ENCODE measurements at regions not wholly inside any gene's neighbourhood (a gene's known extent, or its start where the extent isn't known, plus 50 kb on each side); places are given as distances from the start of the nearest gene placed in this dataset.

DNA sequence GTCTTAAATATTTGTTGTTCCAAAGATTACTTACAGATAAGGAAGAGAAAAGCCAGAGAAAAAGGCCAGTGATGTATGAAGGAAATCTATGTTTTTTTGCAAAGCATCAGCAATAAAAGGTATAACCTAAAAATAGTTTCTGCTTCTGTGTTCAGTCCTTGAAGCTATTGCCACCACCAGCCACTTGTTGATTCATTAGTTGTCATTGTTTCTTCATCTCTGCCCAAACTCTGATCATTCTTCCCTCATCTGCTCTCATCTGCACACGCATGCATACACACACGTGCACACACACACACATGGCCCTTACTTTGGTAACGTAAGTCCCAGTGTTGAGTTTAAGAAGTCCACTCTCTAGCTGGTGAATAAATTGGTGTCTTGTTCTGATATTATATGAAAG lies 540.7 kb downstream of the GATA3 start:
- TF ChIP-seq, protein P1, sequence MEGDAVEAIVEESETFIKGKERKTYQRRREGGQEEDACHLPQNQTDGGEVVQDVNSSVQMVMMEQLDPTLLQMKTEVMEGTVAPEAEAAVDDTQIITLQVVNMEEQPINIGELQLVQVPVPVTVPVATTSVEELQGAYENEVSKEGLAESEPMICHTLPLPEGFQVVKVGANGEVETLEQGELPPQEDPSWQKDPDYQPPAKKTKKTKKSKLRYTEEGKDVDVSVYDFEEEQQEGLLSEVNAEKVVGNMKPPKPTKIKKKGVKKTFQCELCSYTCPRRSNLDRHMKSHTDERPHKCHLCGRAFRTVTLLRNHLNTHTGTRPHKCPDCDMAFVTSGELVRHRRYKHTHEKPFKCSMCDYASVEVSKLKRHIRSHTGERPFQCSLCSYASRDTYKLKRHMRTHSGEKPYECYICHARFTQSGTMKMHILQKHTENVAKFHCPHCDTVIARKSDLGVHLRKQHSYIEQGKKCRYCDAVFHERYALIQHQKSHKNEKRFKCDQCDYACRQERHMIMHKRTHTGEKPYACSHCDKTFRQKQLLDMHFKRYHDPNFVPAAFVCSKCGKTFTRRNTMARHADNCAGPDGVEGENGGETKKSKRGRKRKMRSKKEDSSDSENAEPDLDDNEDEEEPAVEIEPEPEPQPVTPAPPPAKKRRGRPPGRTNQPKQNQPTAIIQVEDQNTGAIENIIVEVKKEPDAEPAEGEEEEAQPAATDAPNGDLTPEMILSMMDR (IDR thresholded peaks at IDR 0.05), result no peak
- TF ChIP-seq POLR2AphosphoS5 (IDR thresholded peaks at IDR 0.05; ENCODE audit: insufficient read depth in 1 of 2, low read depth in 1 of 2) (no peak), POLR2A (IDR thresholded peaks at IDR 0.05) (no peak)
